HG03571 (cell line): ENCODE measurements at regions not wholly inside any gene's neighbourhood (a gene's known extent, or its start where the extent isn't known, plus 50 kb on each side); places are given as distances from the start of the nearest gene placed in this dataset.
"Not testable (repeated sequence)": the region's sequence is repeated elsewhere in the genome, so short reads cannot be mapped to it uniquely, and the experiment has no call there.

Source experiments
- ATAC-seq: cut with Tn5 transposase; IDR thresholded peaks from one replicate; pipeline ENCODE4 v1.9.1; 2021; ENCODE audit not compliant: unreplicated experiment

- peak; percentile 42 for ATAC-seq
These were observed 196.9 kb downstream of the ALG10 start for GRCh38 chr12:34219046-34219770.

- ATAC-seq, result not testable (repeated sequence)
These were observed 197.8 kb downstream of the ALG10 start for GRCh38 chr12:34220079-34220478.

- no peak for ATAC-seq
These were observed 201.3 kb downstream of the ALG10 start for GRCh38 chr12:34223640-34224039.

- ATAC-seq, result not testable (repeated sequence)
These were observed 203.7 kb downstream of the ALG10 start for GRCh38 chr12:34226044-34226443.

GRCh38 chr12:34228046-34228445, 205.8 kb downstream of the ALG10 start:
- not testable (repeated sequence) for ATAC-seq

GRCh38 chr12:34229033-34229432, 206.7 kb downstream of the ALG10 start:
- not testable (repeated sequence) for ATAC-seq

GRCh38 chr12:34233618-34234017, 211.3 kb downstream of the ALG10 start:
- ATAC-seq, result no peak

GRCh38 chr12:34236073-34236472, 213.8 kb downstream of the ALG10 start:
- ATAC-seq, result no peak

- ATAC-seq, result no peak
These were observed 222.3 kb downstream of the ALG10 start for GRCh38 chr12:34244608-34245007.

GRCh38 chr12:34249271-34249670, 227.0 kb downstream of the ALG10 start:
- ATAC-seq, result no peak

- not testable (repeated sequence) for ATAC-seq
These were observed 229.6 kb downstream of the ALG10 start for GRCh38 chr12:34251879-34252278.

- no peak for ATAC-seq
These were observed 231.4 kb downstream of the ALG10 start for GRCh38 chr12:34253674-34254073.

GRCh38 chr12:34257093-34257492, 234.8 kb downstream of the ALG10 start:
- ATAC-seq, result no peak

GRCh38 chr12:34262140-34262539, 239.8 kb downstream of the ALG10 start:
- ATAC-seq, result not testable (repeated sequence)

GRCh38 chr12:34264110-34264509, 241.8 kb downstream of the ALG10 start:
- ATAC-seq, result no peak

- not testable (repeated sequence) for ATAC-seq
These were observed 251.4 kb downstream of the ALG10 start for GRCh38 chr12:34273703-34274102.

- ATAC-seq, result no peak
These were observed 252.8 kb downstream of the ALG10 start for GRCh38 chr12:34275129-34275528.

- ATAC-seq, result no peak
These were observed 264.2 kb downstream of the ALG10 start for GRCh38 chr12:34286483-34286882.

- no peak for ATAC-seq
These were observed 264.6 kb downstream of the ALG10 start for GRCh38 chr12:34286934-34287333.

- ATAC-seq, result no peak
These were observed 265.1 kb downstream of the ALG10 start for GRCh38 chr12:34287437-34287836.

GRCh38 chr12:34287986-34288962, 266.0 kb downstream of the ALG10 start:
- ATAC-seq, result no peak

- ATAC-seq, result no peak
These were observed 266.7 kb downstream of the ALG10 start for GRCh38 chr12:34288963-34289345.
